ENCODE measurements at regions not wholly inside any gene's neighbourhood (a gene's known extent, or its start where the extent isn't known, plus 50 kb on each side); places are given as distances from the start of the nearest gene placed in this dataset.

DNA sequence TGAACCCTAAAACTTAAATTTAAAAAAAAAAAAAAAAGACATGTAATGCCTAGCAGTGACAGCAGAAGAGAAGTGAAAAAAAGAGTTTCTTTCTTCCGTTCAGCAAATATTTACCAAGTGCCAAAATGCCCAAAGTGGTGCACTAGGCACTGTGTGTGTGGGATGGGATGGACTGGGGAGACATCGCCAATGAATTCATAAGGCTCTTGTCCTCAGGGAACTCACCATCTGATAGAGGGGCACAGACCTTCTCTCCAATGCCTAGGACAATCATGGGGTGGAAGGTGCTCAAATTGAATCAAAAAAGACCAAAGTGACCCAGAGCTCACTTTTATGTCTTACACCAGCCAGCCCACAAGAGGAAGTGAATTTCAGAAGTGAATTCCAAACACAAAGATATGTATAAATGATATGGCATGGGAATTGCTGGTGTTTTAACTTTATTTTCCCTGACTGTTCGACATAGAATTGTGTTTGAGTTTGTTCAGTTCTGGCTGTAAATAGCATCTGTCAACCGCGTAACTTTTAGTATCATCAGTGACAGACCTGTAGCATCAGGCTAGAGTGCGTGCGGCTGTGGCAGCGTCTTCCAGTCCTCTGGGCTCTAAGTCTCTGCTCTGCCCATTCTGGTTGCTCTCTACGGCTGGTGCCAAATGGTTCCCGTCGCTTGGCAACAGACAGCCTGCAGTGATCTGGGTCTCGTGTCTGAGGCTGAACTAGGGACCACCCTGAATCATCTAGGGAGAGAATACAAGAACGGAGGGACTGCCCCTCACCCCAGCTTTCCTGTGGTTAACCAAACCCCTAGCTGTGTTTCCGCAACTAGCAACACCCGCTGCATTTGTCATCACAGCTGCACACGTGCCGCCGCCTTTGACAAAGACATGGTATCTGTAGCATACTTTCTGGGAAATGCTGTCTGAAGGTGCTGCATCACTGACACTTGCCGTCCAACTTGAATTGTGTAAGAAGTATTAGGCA, 154.0 kb upstream of the THBS1 start:
- DNase-seq (ENCODE audit: low spot score) = peak; percentile 37

DNA sequence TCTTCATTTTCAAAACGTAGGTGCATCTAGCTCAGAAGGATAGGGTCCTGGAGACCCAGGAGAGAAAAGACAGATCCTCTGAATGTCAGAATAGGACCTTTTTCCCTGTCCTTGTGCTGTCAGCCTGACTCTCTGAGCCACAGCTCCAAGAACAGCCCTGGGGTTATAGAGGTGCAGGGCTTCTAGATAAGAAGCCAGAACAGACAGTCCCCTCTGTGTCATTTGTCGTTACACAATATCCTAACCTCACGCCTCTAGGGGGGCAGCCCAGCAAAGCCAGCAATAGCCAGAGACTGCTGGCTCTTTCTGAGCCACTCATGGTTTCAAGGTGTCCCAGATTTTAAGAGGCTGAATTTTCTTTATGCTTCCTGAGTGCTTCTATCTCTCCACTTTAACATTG, 153.2 kb upstream of the THBS1 start:
- DNase-seq (ENCODE audit: low spot score) = no peak

DNA sequence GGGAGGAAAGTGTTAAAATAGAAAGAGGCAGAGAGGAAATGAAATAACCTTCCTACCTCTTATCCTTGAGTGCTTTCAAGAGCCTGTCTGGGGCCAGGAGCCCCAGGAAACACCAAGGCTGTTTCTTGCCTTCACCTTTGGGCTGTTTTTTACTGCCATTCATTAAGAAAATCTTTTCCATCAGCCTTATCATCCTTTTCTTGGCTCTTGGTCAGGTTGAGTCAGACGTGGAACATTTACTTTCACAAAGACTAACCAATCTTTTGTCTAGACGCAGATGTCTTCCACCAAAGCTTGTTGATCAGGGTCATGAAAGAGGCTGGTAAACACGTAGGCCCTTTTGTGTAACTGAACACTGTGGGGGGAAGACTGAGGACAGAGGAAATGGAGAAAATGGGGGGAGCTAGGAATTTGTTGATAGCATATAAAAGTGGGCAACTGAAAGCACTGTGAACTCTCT, 151.0 kb upstream of the THBS1 start:
- DNase-seq (ENCODE audit: low spot score) = peak; percentile 67

DNA sequence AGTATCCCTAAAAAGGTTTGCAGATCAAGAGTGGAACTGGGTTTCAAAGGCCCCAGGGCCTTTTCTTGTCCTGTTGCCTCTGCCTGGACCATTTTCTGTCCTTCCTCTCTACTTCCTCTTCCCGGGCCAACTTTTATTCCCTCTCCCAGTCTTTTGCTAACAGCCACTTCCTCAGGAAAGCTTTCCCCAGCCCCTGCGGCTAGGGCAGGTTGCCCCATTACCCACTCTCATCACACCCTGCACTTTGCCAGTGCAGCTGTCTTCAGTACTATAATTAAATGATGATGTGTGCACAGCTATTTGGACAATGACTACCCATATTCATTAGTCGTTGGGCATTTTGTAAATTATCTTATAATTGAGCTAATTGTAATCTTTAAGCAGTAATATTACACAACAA, 150.5 kb upstream of the THBS1 start:
- no peak for DNase-seq (ENCODE audit: low spot score)

DNA sequence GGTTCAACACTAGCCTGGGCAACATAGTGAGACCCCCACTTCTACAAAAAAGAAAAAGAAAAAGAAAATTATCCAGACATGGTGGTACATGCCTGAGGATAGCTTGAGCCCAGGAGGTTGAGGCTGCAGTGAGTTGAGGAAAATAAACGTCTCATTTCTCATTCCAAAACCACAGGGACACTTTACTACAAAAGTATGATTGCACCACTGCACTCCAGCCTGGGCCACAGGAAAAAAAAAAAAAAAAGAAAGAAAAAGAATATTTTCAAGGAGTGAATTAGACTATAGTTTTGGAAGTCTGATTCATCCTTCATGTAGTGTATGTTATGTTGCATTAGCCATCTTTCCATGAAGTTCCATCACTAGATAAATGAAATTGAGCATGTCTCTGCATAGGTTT, 149.5 kb upstream of the THBS1 start:
- no peak for DNase-seq (ENCODE audit: low spot score)

DNA sequence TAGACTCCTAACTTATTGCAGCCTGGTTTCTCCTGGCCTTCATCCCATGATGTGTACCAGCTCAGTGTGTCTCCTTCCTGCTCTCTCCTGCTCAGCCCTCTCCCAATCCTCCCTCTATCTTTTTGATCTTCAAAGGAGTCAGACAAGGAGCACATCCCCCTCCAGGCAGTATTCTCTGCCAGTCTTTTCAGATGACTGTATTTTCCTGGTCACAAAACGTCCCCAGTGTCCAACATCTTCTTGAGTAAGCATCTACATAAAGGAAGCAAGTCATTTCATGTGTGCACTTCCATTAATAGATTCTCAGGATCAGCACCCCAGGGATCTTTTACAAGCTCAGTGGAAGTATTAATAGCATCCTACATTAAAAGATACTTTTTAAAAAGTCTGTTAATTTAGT, 148.9 kb upstream of the THBS1 start:
- DNase-seq (ENCODE audit: low spot score) = no peak

DNA sequence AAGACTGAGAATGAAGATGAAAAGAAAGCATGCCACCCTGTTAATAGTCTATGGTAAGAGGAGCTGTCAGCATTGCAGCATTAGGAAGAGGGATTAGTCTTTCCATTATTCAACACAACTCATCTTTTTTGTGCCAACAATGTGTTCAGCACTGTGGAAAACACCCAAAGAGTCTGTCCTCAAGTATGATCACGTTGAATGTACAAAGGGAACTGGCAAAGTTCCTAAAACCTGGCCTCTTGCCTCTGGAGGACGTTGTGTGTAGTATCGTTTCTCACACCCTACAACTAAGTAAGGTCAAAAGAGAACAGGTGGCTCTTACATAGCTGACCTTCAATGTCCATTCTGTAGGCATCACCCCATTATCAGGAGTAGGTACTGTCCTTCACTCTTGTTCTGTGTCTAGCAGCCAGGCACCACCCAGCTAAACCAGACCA, 147.9 kb upstream of the THBS1 start:
- no peak for DNase-seq (ENCODE audit: low spot score)

DNA sequence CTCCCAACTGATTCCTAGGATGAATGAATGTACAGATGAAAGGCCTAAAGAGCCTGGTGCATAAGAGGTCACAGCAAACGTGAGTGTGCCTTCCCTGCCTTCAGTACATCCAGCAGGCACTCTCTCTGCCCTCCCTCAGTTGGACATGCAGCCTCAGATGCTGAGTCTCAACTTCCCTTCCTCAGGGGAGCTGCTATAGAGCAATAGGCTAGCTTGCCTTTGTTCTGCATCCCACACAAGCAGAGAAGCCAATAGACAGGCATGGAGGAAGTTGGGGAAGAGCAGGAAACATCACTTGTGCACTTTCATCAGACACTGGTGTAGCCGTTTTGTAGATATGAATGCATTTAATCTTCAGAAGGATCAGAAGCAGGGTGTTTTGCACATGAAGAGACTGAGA, 147.5 kb upstream of the THBS1 start:
- DNase-seq (ENCODE audit: low spot score) = no peak

DNA sequence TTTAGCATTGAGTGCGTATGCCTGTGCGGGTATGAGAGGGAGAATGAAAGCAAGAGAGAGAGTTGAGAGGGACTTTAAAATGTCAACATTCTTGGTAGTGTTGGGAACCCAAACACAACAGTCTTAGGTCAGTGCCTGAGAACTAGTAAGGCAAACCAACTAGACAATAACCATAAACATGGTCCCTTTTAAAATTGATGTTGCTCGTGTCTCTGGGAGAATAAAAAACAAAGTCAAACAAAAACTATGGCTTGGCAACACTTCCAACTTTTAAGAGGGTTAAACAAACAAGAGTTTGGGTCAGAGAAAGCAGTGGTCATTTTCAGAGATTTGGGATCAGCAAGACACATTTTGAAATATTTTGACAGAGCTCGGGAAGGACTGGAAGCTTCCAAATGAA, 146.7 kb upstream of the THBS1 start:
- DNase-seq (ENCODE audit: low spot score) = no peak

DNA sequence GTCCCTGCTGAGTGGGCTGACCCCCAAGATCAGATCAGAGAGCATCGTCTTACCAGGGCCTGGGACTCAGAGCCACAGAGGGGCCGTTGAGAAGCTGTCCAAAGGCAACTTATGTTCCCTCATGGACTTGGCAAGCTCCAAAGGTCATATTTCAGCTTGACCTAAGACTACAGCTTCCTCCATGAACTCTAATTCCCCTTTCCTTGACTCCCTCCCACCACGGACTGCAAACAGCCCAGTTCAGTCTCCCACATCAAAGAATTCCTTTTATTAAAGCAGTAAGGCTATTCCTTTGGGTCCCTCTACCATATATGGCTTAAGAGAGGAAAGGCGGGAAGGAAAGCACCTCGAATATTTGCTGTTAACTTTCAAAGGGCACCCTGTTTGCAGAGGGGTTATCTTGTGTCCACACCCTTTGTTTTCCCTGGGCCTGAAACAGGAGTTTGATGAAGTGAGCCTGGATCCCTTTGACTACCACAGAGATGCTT, 146.1 kb upstream of the THBS1 start:
- no peak for DNase-seq (ENCODE audit: low spot score)

DNA sequence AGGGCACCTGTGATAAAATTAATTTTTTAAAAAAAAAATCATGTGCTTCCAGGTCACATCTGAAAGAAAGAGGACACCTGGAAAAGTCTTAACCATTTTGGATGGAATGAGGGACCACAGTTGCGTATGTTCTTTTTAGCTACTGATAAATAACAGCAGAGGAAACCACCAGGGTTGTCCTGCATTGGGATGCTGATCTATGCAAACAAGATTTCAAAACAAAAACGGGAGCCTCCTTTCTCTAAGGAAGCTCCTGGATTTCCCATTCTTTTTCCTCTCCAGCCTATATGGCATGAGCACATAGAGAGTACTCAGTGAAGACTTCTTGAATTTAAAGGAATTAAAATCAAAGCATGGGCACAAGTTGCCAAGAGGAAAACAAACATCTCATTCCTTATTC, 145.6 kb upstream of the THBS1 start:
- DNase-seq (ENCODE audit: low spot score) = no peak

DNA sequence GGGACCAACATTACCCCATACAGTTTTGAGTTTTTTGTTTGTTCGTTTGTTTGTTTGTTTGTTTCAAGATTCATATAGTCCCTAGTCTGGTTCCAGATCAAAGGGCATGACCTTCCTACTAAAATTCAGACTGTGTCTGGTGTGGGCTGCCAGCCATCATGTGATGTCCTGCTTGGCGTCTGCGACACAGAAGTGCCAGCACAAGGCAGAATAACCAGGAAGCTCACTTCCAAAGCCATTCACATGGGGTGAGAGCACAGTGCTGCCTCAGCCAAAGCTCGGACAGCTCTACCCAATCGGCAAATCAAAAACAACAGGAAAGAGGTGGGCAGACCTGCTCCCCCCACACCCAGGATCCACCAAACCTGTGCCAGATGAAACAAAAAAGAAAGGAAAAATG, 142.6 kb upstream of the THBS1 start:
- DNase-seq (ENCODE audit: low spot score) = no peak

DNA sequence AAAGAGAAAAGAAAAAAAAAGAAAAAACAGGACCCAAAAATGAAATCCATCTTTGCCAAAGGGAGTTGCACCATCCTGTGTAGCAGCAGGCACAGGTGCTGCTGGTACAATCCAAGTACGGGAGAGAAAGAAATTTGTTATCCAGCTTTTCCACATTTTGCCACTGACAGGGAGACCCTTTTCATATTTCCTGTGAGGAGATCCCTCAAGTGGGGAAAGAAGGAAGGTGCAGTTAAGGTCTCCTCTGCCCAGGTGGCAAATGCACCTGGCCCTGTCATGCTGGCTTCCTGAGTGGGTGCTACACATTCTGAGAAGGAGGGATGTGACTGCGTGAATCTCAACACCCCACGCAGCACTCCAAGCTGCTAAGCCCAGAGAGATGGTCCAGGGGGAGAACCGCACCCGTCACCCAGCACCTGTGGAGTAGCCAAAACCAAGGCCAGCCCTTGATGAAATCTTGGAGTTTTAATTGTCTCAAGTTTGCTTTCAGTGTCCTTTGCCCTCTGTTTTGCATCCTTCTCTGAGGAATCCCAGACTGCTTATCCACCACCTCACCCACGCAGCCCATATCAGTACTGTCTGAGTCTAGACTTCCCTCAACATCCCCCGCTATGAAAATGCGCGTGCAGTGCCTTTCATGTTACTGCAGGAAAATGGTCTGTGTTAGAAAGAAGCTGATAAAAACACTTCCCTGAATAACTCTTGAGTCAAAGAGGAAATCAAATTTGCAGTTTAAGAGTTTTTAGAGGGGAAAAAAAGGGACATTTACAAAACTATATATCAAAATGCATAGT, 141.9 kb upstream of the THBS1 start:
- DNase-seq (ENCODE audit: low spot score) = peak; percentile 19

DNA sequence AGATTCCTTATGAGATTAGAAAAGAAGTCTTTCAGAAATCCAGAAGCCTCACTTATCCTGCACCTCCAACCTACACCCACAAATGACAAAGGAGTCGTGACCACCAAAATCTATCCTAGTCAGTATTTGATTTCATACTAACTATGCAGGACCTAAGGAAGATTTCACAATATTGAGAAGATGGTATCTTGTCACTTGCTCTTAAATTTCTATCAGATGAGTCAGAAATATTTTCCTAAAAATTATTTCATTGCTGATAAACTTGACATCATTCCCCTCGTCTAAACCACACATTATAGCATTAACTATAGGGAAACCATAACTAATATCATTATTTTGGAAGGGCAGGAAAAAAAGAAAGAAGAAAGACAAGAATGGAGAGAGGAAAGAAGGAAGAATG, 138.0 kb upstream of the THBS1 start:
- DNase-seq (ENCODE audit: low spot score) = no peak

DNA sequence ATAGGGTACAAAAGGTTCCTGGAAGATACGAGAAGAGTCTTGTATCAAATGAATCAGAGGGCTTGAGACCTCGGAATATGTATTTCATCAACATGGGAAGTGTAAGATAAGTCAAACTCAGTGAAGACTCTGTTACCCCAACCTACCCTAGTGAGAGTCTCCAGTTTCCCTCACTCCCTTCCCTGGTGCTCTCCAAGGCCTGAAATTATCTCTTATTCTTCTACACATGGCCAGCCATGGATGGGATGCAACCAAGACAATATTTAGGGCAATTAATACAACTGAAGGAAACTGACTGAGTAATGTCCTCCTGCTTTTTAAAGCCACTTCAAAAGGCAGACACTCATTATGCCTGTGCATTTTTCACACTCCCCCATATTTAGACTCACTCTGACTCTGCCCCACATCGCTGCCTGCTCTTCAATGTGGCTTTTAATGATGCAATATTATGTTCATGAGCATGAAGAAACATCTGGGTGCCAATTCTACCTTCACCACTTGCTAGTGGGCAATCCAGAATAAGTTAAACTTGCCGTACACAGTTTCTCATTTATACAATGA, 137.1 kb upstream of the THBS1 start:
- DNase-seq (ENCODE audit: low spot score) = no peak

DNA sequence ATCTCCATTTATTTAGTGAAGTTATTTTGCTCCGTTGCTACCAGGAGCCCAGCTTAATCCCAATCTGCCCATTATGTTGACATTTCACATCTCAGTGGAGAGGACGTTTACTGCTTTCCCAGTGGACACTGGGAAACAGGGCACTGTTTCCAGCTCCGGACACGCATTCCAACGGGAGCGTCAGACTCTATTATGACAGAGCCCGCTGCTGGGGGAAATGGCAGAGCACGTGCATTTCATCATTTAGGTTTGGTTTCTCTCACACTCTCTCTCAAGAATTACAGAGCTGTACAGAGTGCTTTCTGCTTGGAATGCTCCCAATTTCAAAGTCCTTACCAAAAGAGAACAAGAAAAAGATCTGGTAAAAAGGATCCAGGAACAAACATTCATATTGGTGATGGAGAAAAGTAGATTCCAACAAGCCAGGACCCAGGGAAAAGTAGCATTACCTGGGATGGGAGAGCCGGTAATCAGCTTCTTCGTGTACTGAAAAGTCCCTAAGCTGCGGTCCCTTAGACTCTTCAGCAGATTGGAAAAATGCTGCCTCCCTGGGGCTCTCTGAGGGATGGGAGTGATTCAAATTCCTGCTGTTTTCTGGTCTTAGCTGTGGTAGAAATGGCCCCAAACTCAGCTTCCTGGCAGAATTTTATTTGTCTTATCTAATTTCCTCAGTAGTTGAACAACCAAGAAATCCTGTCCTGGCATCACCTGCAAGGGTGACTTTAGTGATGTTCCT, 136.0 kb upstream of the THBS1 start:
- no peak for DNase-seq (ENCODE audit: low spot score)

DNA sequence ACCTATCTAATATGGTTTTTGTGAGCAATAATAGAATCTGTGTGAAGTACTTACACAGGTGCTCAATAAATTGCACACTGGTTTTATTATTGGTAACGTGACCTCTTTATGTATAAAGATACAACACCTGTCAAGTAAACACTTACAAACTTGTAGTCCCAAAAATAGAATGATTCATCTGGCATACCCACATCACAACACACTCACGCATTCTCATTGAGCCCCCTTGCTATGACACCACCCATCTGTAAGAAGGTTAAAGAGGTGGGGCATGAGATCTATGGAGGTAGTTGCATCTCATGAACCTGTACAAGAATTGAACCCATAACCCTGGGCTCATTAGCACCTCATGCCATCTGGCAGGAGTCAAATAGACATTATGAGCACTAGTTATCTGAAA, 134.9 kb upstream of the THBS1 start:
- no peak for DNase-seq (ENCODE audit: low spot score)

DNA sequence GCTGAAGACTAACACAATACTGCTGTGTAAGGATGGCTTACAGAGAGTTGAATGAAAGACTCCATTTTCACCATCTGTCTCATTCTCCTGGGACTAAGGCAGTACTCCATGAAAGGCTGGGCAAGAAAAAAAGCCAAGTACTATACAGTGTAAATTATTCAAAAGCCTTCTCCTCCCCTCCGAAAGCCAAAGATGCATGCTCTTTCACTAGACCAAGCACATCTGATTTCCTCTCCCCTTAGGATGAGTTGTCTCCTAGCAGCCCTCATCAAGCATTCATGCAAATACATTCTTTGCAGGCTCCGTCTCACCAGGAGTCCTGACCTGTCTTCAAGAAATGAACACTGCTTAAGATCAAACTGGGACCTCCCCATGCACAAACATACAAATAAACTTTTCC, 133.5 kb upstream of the THBS1 start:
- DNase-seq (ENCODE audit: low spot score) = no peak

DNA sequence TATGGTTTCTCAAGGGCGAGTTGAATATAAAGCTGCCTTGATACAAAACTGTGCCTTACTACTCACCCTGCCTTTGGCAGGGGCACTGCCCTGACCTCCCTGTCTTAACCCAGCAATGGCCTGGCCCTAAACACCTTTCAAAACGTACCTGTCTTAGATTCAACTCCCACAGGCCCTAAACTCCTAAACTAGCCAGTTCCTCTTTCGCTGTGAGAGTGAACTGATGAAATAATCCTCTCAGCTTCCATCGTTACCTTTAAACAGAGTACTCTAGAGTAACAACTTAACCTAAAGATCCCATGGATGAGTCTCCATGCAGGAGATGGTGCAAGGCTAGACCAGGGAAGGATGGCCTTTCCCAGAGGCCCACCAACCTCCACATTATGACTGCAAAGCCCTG, 133.0 kb upstream of the THBS1 start:
- DNase-seq (ENCODE audit: low spot score) = no peak

DNA sequence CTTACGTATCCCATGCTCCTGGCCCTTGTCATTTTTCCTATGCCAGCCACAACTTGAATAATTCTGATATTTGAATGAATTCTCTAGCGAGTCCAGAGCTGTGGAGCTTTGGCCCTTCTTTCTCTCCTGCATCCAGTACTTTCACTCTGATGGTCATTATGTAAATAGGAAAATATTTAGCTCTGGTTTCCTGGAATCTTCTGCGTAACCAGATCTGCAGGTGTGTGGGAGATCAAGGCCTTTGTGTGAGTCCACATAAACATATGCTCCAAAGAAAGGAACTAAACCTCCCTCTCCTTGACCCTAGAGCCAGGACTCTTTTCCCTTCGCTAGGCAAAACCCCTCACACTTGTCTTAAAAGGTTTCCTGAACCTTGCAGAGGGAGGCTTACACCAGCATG, 132.5 kb upstream of the THBS1 start:
- DNase-seq (ENCODE audit: low spot score) = no peak

DNA sequence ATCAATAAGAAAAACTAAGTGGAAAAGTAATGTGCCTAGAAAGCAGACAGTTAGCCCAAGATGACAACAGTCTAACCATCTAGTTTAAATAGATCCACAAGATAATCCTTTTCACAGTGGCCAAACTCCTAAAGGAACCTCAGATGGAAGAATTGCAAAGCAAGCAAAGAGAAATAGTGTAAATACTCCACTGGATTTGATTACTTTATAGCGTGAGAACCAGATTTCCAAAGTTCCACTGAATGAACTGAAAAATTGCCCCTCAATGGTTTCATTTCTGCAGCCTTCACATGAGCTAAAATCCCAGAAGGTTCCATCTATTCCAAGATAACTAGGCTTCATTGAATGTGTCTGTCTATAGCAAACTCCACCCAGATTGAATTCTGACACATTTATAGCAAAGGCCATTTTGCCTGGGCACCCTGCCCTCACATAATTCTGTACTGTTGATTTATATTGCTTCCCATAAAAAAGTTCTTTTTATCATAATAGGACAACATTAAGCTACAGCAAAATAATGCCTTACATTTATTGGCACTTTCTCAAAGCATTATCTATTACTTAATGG, 129.7 kb upstream of the THBS1 start:
- no peak for DNase-seq (ENCODE audit: low spot score)

DNA sequence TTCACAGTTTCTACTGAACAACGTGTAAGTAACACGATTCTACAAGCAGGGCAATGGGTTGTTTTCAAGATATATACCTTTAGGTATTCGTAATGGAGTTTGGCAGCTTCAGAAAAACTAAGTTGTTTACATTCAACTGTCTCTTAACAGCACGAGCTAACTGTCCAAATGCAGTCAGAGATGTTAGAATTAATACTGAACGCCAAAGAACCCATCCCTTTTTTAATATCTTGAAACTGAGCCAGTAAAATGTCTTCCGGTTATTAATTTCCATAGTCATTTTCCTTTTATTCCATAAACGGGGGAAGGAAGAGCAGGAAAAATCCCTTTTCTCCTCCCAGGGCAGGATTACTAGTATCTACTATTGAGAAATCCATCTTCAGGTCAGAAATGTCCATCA, 129.0 kb upstream of the THBS1 start:
- DNase-seq (ENCODE audit: low spot score) = no peak
